Kidney (tissue), 13 donors: ENCODE measurements at regions not wholly inside any gene's neighbourhood (a gene's known extent, or its start where the extent isn't known, plus 50 kb on each side); places are given as distances from the start of the nearest gene placed in this dataset.
A peak's percentile ranks its signal among the peaks of the same experiment; 100 is the strongest.

Experiments
- DNase-seq, 5 donors: peaks; one replicate each; pipeline ENCODE4 v3.0.0-alpha.2; 2013 to 2020
- FAIRE-seq: peaks from 2 replicates; lab custom pipeline; 2012; peaks lifted over from hg19 to GRCh38; lab: Jason Lieb, UNC
- H3K27ac ChIP-seq, 2 donors: one replicate each; pipeline ENCODE4 v1.7.0; 2013; ENCODE audit warnings: low read depth in 2 of 2, low read length in 2 of 2, inconsistent platforms in 1 of 2
- H3K27me3 ChIP-seq: one replicate; pipeline ENCODE4 v1.7.1; 2013; ENCODE audit warnings: low read length, inconsistent platforms; ENCODE audit not compliant: control insufficient read depth, insufficient read depth
- H3K36me3 ChIP-seq, 3 donors: one replicate each; pipeline versions ENCODE4 v1.7.0 to v1.7.1; 2013; ENCODE audit warnings: low read length in 3 of 3, control low read depth in 1 of 3, inconsistent platforms in 1 of 3; ENCODE audit not compliant: insufficient read depth in 3 of 3, control insufficient read depth in 2 of 3
- H3K4me1 ChIP-seq, 3 donors: one replicate each; pipeline versions ENCODE4 v1.7.0 to v1.7.1; 2013; ENCODE audit warnings: low read length in 3 of 3, inconsistent platforms in 1 of 3, low read depth in 1 of 3; ENCODE audit not compliant: control insufficient read depth in 2 of 3, insufficient read depth in 2 of 3
- H3K4me3 ChIP-seq, 3 donors: one replicate each; pipeline versions ENCODE4 v1.7.0 to v1.8.1; 2013; ENCODE audit warnings: low read length in 3 of 3, control low read depth in 1 of 3, inconsistent platforms in 1 of 3
- H3K9ac ChIP-seq, 3 donors: one replicate each; pipeline versions ENCODE4 v1.7.0 to v1.7.1; 2013; ENCODE audit warnings: low read length in 3 of 3, control low read depth in 1 of 3, inconsistent platforms in 1 of 3
- H3K9me3 ChIP-seq, 3 donors: one replicate each; pipeline versions ENCODE4 v1.7.0 to v1.7.1; 2013; ENCODE audit warnings: low read length in 3 of 3, control low read depth in 1 of 3, inconsistent platforms in 1 of 3; ENCODE audit not compliant: control insufficient read depth in 2 of 3, insufficient read depth in 1 of 3
- intact Hi-C: fragments of 100-400 bp; cut with DNase I; formaldehyde crosslinking; loops from one replicate; pipeline ENCODE4 v1.11.1; 2022
- TF ChIP-seq, protein P1 (sequence below): IDR thresholded peaks from 3 replicates; pipeline ENCODE4 v1.5.1; 2012; ENCODE audit warnings: mild to moderate bottlenecking, moderate library complexity, borderline replicate concordance; ENCODE audit not compliant: insufficient read depth; ENCODE audit errors: extremely low read depth
- donor health status: control.
- donor health status: control.
- donor health status: control.
- donor health status: control.
- donor health status: control.
- donor health status: DM: yes; HTN: yes; CAD: no.
- donor health status: Normal renal cell carcinoma (clear cell type).

DNA sequence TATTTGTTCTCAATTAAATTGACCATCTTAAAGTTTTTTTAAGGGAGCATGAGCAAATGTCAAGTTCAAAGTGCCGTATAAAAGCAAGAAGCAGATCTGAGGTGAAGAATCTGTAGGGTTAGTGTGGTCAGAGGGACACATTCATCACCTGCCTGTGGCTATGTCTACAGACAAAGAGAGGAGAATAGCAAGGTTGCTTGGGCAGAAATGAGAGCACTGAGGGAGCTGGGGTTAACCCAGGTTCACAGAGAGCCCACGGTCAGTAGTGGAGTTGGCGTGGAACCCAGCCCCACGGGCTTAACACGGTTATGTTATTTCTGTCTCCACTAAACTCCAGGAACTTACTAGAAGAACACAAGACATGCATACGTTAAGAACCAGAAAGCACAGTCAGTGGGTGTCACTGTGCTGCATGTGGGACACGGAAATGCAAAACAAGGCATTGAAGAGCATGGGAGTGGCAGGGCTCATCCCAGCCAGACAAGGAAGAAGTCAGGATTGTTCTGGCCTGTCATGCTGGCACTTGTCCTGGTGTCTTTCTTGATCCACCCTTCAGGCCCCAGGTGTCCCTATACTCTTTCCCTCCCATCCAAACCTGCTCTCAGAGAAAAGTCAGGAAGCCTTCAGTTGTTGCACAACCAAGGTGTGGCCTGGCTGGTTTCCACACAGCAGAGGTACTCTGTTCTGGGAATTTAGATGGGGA, 95.5 kb upstream of the IVNS1ABP start:
- TF ChIP-seq, protein P1, sequence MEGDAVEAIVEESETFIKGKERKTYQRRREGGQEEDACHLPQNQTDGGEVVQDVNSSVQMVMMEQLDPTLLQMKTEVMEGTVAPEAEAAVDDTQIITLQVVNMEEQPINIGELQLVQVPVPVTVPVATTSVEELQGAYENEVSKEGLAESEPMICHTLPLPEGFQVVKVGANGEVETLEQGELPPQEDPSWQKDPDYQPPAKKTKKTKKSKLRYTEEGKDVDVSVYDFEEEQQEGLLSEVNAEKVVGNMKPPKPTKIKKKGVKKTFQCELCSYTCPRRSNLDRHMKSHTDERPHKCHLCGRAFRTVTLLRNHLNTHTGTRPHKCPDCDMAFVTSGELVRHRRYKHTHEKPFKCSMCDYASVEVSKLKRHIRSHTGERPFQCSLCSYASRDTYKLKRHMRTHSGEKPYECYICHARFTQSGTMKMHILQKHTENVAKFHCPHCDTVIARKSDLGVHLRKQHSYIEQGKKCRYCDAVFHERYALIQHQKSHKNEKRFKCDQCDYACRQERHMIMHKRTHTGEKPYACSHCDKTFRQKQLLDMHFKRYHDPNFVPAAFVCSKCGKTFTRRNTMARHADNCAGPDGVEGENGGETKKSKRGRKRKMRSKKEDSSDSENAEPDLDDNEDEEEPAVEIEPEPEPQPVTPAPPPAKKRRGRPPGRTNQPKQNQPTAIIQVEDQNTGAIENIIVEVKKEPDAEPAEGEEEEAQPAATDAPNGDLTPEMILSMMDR: no peak
- intact Hi-C loops: no loop called here
- FAIRE-seq: no peak

DNA sequence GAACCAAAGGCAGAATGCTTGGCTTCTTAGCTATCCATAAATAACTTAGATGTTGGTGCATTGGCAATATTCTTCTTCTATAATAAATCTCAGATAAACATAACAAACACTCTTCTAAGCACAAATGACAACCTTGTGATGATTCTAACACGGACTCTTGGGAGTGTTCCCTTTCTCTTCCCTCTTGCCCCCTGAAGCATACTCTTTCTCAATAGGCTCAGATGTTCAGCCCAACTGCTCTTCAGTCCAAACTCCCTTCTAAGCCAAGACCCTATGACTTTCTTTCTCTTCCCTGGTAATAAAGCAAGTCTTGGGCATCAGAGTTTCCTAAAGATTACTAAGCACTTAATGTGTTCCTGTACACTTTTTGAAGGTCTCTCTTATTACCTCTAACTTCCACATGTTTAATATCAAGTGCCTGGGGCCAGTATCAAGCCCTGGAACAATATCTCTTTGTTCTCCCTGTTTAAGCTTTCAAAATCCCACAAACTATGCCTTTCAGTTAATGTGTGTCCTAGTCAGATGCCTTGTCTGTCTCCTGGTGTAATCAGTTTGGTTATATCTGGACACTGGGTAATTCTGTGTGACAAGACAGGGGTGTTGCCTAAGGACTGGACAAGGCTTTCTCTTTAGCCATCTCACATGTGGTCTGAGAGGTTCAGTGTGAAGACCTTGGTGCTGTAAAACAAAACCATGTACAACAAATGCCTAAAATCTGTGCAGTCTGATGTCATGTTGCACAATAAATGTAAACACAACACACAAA, 92.9 kb upstream of the IVNS1ABP start:
- peak in 1 of 5 donors; percentile 20 for DNase-seq
- TF ChIP-seq, protein P1: no peak
- H3K27me3 ChIP-seq: no peaks in the 10 kb centered on the region
- H3K9me3 ChIP-seq: no peaks in the 10 kb centered on the region
- intact Hi-C loops: no loop called here
- no peaks in the 10 kb centered on the region for H3K36me3 ChIP-seq
- no peak for FAIRE-seq
- no peak overlapping the region for H3K4me3 ChIP-seq
- H3K9ac ChIP-seq: no peak overlapping the region
- no peaks in the 10 kb centered on the region for H3K4me1 ChIP-seq
- no peak overlapping the region for H3K27ac ChIP-seq

More for the DNA sequence above, 95.5 kb upstream of the IVNS1ABP start:
- no peak overlapping the region for H3K4me3 ChIP-seq
- H3K9me3 ChIP-seq: no peaks in the 10 kb centered on the region
- DNase-seq: no peak
- H3K36me3 ChIP-seq: no peaks in the 10 kb centered on the region
- no peak overlapping the region for H3K27ac ChIP-seq
- H3K4me1 ChIP-seq: no peaks in the 10 kb centered on the region
- no peak overlapping the region for H3K9ac ChIP-seq
- no peaks in the 10 kb centered on the region for H3K27me3 ChIP-seq

DNA sequence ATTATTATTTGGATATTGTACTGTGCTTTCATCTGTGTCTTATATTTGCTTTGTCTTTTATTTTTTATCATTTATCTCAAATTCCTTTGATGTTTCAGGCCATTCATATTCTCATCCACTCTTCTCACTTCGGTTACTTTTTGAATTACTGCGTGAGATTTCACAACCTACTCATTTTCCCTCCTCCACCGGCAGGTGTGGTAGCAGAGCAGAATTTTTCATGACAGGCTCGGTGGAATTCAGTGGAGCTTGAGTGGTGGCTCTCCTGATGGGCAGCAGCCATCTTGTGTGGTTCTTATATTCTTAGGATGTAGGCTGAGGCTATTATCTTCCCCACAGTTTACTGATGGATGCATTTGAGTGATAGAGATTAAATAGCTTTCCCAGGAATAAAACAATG, 92.3 kb upstream of the IVNS1ABP start:
- H3K4me3 ChIP-seq: no peak overlapping the region
- no peaks in the 10 kb centered on the region for H3K4me1 ChIP-seq
- H3K27me3 ChIP-seq: no peaks in the 10 kb centered on the region
- DNase-seq (no peak), FAIRE-seq (no peak)
- H3K36me3 ChIP-seq: no peaks in the 10 kb centered on the region
- no peaks in the 10 kb centered on the region for H3K9me3 ChIP-seq
- H3K27ac ChIP-seq: no peak overlapping the region
- TF ChIP-seq, protein P1: no peak
- no peak overlapping the region for H3K9ac ChIP-seq
- intact Hi-C loops: no loop called here
